ENCODE measurements at regions not wholly inside any gene's neighbourhood (a gene's known extent, or its start where the extent isn't known, plus 50 kb on each side); places are given as distances from the start of the nearest gene placed in this dataset.

GRCh38 chr9:24342457-24342856 is 203.2 kb downstream of the IZUMO3 start:
- TF ChIP-seq CTCF (IDR thresholded peaks at IDR 0.05) (no peak), POLR2A (IDR thresholded peaks at IDR 0.05) (no peak)

All from lower leg skin (tissue), 3 donors.